ENCODE measurements at regions not wholly inside any gene's neighbourhood (a gene's known extent, or its start where the extent isn't known, plus 50 kb on each side); places are given as distances from the start of the nearest gene placed in this dataset.

GRCh38 chr15:31200735-31201151, 99.2 kb upstream of the TRPM1 start:
- Histone ChIP-seq H3K4me1 (no peaks in the 10 kb centered on the region), H3K4me2 (no peak overlapping the region), H3K4me3 (no peak overlapping the region), H3K9me3 (no peaks in the 10 kb centered on the region), H3K27ac (peak overlapping the region in 1 of 2 experiments; percentile 30; a peak in 2 of 6 replicates)
- no peak for FAIRE-seq
- ChIA-PET CTCF (interaction anchor here (0.7 to 4.5 kb wide), 35 partner anchors 8 to 299 kb away, joined by 3 to 67 read pairs (median 4); no protein-coding TSS in a partner anchor), POLR2A (interaction anchor here (1.5 kb wide), 1 partner anchor 125 kb away, joined by 3 read pairs; no protein-coding TSS in a partner anchor)
- peak; percentile 77 to 89 for ATAC-seq
- 67% methylated on average over 16 of the region's 16 CpGs for WGBS (ENCODE audit: missing lambda C conversion rate)
- TF ChIP-seq KDM1A (IDR thresholded peaks at IDR 0.05; ENCODE audit: low read depth) = no peak
- TF ChIP-seq SMC3 (IDR thresholded peaks at IDR 0.05) = peak; percentile 90
- peak; percentile 62 for TF ChIP-seq CTCF (IDR thresholded peaks at IDR 0.05)
- no peak for TF ChIP-seq FOSL2 (IDR thresholded peaks at IDR 0.05)
- TF ChIP-seq FOSL2 (CRISPR knock-in tag; IDR thresholded peaks at IDR 0.05) = no peak
- peak; percentile 82 to 86 for TF ChIP-seq RAD21 (conservative IDR thresholded peaks at IDR 0.05 in 1 of 2, IDR thresholded peaks at IDR 0.05 in 1 of 2)
- peak; percentile 66 to 75 for DNase-seq (ENCODE audit: low read depth in 1 of 2, low spot score in 1 of 2)

DNA sequence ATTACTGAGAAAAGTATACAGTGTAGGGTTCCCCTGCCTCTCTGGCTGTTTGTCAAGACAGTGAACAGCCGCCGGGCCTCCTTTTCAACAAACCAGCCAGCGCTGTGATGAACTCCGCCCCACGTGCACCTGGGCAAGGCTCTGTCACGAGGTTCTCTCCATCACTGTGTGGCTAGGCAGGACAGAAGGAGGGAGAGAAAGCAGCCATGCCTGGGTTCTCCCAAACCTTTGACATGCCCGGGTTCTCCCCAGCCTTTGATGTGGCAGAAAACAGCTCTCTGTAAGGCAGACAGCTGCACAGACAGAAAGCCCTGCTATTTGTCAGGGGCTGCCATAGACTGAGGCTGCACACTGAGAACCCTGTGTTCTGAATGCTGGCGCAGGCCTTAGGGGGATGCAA, 101.4 kb upstream of the TRPM1 start:
- Histone ChIP-seq H3K27ac (no peak overlapping the region), H3K9me3 (no peaks in the 10 kb centered on the region), H3K4me2 (no peak overlapping the region), H3K4me3 (no peak overlapping the region), H3K4me1 (no peaks in the 10 kb centered on the region)
- 83% methylated on average over 8 of the region's 8 CpGs for WGBS (ENCODE audit: missing lambda C conversion rate)
- ATAC-seq (no peak), FAIRE-seq (no peak), DNase-seq (ENCODE audit: low read depth in 1 of 2, low spot score in 1 of 2) (no peak)
- CTCF ChIA-PET = interaction anchor here (1.6 to 4.5 kb wide), 3 partner anchors 12 to 286 kb away, joined by 5 to 37 read pairs (median 14); no protein-coding TSS in a partner anchor
- POLR2A ChIA-PET = no interaction called here
- TF ChIP-seq MYC (IDR thresholded peaks at IDR 0.05; ENCODE audit: borderline replicate concordance, low read length) = no peak
- no peak for TF ChIP-seq GATA3 (IDR thresholded peaks at IDR 0.05; ENCODE audit: borderline replicate concordance)
- TF ChIP-seq HMGXB4 (CRISPR knock-in tag; IDR thresholded peaks at IDR 0.05; ENCODE audit: borderline replicate concordance) = no peak
- no peak for TF ChIP-seq JUNB (IDR thresholded peaks at IDR 0.05)
- TF ChIP-seq FOSL2 (IDR thresholded peaks at IDR 0.05) = no peak
- no peak for TF ChIP-seq FOSL2 (CRISPR knock-in tag; IDR thresholded peaks at IDR 0.05)
- TF ChIP-seq ESRRA (IDR thresholded peaks at IDR 0.05; ENCODE audit: borderline replicate concordance, low read length) = no peak
- TF ChIP-seq JUN (IDR thresholded peaks at IDR 0.05) = no peak
- no peak for TF ChIP-seq RFX5 (IDR thresholded peaks at IDR 0.05)
- TF ChIP-seq KDM5A (IDR thresholded peaks at IDR 0.05) = no peak
- TF ChIP-seq CHD4 (IDR thresholded peaks at IDR 0.05; ENCODE audit: borderline replicate concordance) = no peak

- ChIA-PET CTCF (interaction anchor here (1.8 to 4.4 kb wide), 3 partner anchors 11 to 285 kb away, joined by 7 to 47 read pairs (median 24); no protein-coding TSS in a partner anchor), POLR2A (no interaction called here)
- FAIRE-seq (no peak), DNase-seq (ENCODE audit: low read depth in 1 of 2, low spot score in 1 of 2) (no peak), ATAC-seq (no peak)
- H3K27ac ChIP-seq = no peak overlapping the region
- no peaks in the 10 kb centered on the region for H3K9me3 ChIP-seq
- TF ChIP-seq ZSCAN20 (CRISPR knock-in tag; IDR thresholded peaks at IDR 0.05) (no peak), CBX8 (IDR thresholded peaks at IDR 0.05) (no peak), BHLHE40 (IDR thresholded peaks at IDR 0.05; ENCODE audit: low read depth, low read length) (no peak), ZNF302 (CRISPR knock-in tag; IDR thresholded peaks at IDR 0.05) (no peak), TP53 (CRISPR knock-in tag; IDR thresholded peaks at IDR 0.05) (no peak), HOXA7 (CRISPR knock-in tag; IDR thresholded peaks at IDR 0.05) (no peak), MAZ (IDR thresholded peaks at IDR 0.05; ENCODE audit: borderline replicate concordance, low read depth, low read length) (no peak), HOXB5 (CRISPR knock-in tag; IDR thresholded peaks at IDR 0.05) (no peak), RCOR1 (IDR thresholded peaks at IDR 0.05; ENCODE audit: low read depth, low read length) (no peak), HEYL (CRISPR knock-in tag; IDR thresholded peaks at IDR 0.05) (no peak), RFX5 (IDR thresholded peaks at IDR 0.05) (no peak), HDAC2 (IDR thresholded peaks at IDR 0.05) (no peak), CHD4 (IDR thresholded peaks at IDR 0.05; ENCODE audit: borderline replicate concordance) (no peak), TFCP2L1 (CRISPR knock-in tag; IDR thresholded peaks at IDR 0.05) (no peak), CEBPB (IDR thresholded peaks at IDR 0.05) (no peak), FOSL2 (IDR thresholded peaks at IDR 0.05) (no peak), FOSL2 (CRISPR knock-in tag; IDR thresholded peaks at IDR 0.05) (no peak), SMC3 (IDR thresholded peaks at IDR 0.05) (no peak)
- TF ChIP-seq, protein P1, sequence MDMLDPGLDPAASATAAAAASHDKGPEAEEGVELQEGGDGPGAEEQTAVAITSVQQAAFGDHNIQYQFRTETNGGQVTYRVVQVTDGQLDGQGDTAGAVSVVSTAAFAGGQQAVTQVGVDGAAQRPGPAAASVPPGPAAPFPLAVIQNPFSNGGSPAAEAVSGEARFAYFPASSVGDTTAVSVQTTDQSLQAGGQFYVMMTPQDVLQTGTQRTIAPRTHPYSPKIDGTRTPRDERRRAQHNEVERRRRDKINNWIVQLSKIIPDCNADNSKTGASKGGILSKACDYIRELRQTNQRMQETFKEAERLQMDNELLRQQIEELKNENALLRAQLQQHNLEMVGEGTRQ (IDR thresholded peaks at IDR 0.05) = no peak
- no peak overlapping the region for H3K4me3 ChIP-seq
- WGBS (ENCODE audit: missing lambda C conversion rate) = 52% methylated on average over 8 of the region's 8 CpGs
- H3K4me1 ChIP-seq = no peaks in the 10 kb centered on the region
- no peak overlapping the region for H3K4me2 ChIP-seq
These were observed 102.5 kb upstream of the TRPM1 start for GRCh38 chr15:31203999-31204398.

All from A549 (cell line).